ENCODE measurements at regions not wholly inside any gene's neighbourhood (a gene's known extent, or its start where the extent isn't known, plus 50 kb on each side); places are given as distances from the start of the nearest gene placed in this dataset.

DNA sequence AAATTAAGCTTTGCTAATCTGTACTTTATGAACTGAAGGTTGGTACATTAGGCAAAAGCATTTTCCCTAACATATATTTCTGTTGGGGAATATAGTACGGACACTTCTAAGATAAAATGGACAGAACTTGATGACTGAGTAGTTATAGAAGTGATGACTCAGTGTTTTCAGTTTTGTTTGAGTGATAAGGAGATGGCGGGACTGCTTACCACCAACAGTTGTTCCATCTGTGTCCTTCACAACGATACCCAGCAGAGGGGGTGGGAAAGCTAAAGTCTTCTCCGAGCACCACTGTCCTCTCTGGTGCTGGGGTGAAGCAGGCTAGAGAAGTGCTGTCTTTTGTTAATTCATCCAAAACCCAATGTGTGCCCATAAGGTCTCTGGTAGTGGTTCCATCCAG lies 195.8 kb downstream of the CD47 start:
- no peak for DNase-seq

DNA sequence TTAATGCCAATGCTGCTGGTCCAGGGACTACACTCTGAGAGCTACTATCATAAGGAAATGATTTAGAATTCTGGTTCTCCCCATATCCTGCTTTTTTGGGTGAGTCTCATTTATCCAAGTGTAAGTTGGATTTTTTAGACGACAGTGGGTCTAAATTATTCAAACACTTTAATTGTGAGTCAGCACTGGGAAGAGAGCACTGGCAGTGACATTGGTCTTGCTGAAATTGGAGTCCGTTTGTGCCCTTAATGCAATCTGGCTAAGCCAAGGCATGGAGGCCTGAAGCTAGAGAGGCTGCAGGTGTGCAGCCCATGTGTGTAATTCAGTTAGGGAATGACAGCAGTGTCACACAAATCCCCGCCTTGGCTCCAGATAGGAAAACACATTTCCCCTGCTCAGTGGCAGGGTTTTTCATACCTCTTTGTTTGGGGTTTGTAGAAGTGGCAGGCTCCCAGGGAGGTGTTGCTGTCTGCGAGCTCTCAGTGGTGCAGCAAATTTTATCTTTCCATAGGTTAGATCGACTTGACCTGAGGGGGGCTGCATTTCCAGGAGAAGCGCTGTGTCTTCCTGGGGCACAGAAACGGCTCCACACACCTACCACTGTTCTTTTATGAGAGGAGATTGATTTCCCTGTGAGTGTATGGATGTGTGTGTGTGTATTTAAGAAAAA lies 197.7 kb downstream of the CD47 start:
- DNase-seq = no peak

DNA sequence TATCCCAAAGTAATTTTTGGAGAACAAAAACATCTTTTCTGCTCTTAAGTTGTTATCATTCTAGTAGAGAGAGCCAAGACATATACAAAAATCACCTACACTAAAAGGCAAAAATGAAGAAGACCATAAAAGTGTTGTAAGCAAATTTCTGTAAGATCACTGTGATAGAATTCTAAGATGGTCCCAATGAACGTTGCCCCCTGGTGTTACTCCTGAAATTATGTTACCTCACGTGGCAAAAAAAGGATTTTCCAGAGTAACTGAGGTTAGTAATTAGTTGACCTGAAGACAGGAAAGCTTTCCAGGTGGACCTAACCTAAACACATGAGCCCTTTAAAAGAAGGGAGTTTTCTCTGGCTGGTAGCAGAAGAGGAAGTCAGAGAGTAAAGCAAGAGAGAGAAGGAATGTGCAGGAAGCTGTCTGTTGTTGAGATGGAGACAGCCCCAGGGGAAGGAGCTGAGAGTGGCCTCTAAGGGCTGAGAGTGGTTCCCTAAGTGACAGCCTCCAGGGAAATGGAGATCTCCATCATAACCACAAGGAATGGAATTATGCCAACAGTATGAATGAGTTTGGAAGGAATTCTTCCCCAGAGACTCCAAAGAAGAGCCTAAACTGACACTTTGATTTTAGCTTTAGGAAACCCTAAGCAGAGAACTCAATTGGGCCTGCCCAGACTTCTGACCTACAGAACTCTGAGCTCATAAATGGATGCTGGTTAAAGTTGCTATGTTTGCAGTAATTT lies 205.9 kb downstream of the CD47 start:
- no peak for DNase-seq

DNA sequence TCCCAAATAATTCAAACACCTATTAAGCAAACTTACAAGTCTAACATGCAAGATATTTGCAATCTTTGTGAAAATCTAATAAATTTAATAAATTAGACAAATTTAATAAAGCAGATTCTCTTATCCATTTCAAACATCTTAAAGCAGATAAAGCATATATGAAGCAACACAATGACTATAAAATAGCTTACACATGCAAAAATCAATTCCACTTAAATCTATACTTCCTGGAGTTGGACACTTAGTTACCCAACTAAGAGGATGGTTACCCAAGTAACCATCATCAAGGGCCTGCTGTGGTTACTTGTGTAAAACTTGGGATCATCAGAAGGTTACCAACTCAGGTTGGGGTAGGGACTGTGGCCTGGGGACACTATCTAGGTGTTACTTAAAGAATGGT lies 206.8 kb downstream of the CD47 start:
- DNase-seq = no peak

DNA sequence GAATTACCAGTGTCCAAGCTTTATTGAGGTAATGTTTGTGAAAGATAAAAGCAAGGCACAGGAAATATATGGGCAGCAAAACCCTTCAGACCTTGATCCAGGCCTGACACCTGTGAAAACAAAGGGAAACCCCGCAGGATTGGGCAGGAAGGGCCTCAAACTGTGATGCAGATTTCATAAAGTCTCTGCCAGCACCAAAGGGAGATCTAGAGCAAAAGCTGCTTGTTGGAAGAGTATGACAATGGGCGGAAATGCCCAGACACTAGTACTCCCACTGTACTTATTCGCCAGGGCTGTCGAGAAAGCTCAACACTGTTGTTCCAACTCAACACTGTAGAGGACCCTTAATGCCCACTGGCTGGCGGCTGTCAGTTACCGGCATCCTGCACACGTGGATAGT lies 207.9 kb downstream of the CD47 start:
- DNase-seq = no peak

DNA sequence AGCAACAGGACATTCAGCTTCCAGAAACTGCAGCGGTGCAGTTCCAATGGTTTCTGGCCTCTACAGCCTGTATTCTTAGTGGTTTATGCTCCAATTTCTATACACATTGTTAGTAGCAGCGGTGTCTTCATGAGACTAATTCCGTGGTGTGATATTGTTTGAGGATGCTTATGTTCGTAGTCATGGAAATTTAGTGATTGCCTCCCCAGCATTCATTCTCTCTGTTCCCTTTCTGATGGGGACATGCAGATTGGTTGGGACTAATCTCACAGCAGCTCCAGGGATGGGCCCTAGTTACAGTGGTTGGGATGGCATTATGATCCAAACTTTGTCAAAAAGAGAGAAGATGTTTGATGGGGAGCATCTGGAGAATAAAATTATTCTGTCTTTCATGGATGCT lies 208.6 kb downstream of the CD47 start:
- DNase-seq = no peak

DNA sequence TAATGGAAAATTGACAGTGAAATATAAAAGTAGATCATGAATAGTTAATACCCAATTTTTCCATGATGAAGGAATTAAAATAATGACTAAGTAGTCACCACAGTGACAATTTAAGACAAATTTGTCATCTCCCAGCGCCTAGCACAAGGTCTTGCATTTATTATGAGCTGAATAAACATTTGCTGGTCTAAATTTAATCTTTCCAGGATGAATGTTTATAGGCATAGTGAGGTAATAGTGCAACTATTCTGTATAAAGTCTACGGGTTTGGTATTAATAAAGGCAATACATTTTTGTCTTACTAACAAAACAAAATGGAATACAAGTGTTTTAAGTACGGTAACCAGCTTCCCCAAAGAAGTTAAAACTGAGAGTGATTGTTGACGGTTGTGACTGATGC lies 209.3 kb downstream of the CD47 start:
- DNase-seq = no peak

DNA sequence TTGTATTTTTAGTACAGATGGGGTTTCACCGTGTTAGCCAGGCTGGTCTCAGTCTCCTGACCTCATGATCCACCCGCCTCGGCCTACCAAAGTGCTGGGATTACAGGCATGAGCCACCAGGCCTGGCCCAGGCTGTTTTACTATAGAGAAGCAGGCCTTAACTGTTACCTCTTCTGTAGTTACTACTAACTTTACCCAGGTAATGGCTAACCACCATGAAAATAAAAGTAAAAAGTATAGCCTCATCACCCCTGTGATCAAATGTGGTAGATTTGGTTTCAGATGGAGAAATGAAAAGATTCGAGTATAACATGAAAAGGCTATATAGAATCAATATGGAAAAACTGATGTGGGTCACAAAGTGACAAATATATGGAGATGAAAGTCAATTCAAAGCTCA lies 210.1 kb downstream of the CD47 start:
- no peak for DNase-seq

DNA sequence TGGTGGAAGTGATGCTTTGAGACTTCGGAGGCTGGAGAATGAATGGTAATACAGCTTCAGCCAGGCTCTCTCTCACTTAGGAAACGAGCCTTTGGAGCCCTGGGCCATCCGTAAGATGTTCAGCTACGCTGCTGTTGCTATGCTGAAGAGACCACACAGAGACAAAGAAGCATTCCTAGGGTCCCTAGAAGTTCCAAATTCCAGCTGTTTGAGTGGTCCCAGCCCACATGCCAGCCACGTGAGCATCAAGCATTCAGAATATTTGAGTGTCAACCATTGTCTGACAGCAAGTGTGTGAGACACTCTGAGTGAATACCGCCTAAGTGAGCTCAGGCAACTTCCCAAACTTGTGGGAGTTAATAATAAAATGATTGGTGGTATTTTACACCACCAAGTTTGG lies 212.9 kb downstream of the CD47 start:
- DNase-seq = no peak

DNA sequence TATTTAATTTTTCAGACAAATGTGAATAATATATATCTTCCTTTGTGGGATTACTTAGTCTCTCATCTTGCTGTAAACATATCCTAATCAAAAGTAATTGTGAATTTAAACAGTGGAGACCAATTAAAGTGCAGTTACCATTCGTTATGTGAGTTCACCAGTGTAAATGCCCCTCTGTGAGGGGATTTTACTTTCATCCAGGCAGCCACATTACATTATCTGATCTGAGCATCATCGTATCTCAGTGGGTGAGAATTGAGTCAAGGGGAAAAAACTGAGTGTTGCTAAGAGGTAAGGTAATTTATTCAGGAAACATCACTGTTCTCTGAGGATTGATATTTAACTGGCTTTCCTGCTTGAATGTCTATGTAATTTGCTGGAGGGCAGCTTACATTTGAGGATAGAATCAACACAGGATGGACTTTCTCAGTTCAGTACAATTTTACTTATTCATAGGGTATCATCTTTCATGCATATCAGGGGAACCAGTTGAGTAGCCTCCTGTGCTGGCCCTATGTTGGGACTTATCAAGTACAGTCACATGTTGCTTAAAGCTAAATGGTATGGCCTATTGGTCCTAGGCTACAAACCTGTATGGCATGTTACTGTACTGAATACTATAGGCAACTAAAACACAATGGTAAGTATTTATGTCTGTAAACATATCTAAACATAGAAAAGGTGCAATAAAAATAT lies 219.7 kb downstream of the CD47 start:
- no peak for DNase-seq

DNA sequence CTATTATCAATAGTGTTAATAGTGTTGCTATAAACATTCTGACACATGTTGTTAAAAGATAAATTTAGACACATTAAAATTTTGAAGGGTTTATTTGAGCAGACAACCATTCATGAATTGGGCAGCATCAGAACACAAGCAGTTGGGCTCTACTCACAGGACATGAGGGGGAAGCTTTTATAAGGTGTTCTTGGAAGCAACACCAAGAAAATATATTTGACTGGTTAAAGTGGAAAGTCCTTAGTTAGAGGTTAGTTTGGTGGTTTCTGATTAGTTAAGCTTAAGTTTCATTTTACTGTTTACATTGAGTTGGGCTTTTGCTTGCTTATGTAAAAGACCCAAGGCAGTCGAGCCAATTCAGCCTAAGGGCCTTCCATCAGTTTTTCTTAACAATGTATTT lies 220.7 kb downstream of the CD47 start:
- no peak for DNase-seq

DNA sequence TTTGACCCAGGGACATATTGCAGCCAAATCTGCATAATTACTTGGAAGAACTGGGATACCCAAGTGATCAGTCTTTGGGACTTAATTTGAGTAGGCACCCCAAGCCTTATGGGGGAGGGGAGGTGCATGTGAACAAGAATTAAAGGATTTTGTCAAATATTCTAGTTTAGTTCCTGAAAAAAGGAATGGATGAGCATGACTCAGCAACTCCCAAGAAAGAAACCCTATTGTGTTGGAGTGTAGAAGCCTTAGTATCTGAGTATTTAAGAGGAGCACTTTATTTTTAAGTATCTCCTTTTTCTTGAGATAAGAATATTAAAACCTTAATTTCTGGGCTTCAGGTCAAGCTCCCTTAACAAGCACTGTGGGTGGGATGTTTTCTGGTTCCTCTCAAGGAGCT lies 222.4 kb downstream of the CD47 start:
- no peak for DNase-seq

DNA sequence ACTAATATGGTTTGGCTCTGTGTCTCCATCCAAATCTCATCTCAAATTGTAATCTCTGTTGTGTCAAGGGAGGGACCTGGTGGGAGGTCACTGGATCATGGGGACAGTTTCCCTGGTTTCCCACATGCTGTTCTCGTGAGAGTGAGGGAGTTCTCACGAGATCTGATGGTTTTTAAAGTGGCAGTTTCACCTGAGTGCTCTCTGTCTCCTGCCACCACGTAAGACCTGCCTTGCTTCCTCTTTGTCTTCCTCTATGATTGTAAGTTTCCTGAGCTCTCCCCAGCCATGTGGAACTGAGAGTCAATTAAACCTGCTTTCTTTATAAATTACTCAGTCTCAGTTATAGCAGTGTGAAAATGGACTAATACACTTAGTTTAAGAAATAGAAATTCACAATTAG lies 228.9 kb downstream of the CD47 start:
- DNase-seq = no peak

DNA sequence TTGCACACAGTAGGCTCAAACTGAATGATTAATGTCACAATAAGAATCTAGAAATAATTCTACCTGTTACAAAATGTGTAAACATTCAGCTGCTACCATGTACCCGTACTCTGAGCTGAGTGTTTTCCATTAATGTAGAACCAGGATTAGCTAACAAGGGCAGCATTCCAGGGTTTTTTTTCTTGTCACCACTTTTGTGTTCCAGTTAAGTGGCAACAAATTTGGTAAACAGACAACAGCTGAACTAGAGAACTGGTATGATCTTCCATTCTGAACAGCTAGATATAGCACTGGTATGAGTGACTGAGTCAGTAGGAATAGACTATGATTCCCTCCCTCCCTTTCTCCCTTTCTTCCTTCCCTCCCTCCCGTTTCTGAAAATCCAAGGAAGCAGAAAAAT lies 229.4 kb downstream of the CD47 start:
- DNase-seq = no peak

Data from stimulated activated CD8-positive, alpha-beta memory T cell treated with anti-CD3 and anti-CD28 coated beads, Interleukin-4, amount 100 ng/mL, for 48 hours (primary cell).